HFF-Myc (cell line): ENCODE measurements at regions not wholly inside any gene's neighbourhood (a gene's known extent, or its start where the extent isn't known, plus 50 kb on each side); places are given as distances from the start of the nearest gene placed in this dataset.
"Not testable (repeated sequence)": the region's sequence is repeated elsewhere in the genome, so short reads cannot be mapped to it uniquely, and the experiment has no call there.

Source experiments
- DNase-seq: peaks from one replicate; pipeline ENCODE4 v3.0.0-alpha.2; 2011; ENCODE audit warnings: low read depth; ENCODE audit errors: extremely low read depth
- H3K4me3 ChIP-seq: replicated peaks from 2 replicates; pipeline ENCODE4 v1.5.1; 2011; ENCODE audit warnings: low read depth, mild to moderate bottlenecking, control low read depth, low read length
- TF ChIP-seq, protein P1 (sequence below): IDR thresholded peaks from 2 replicates; pipeline ENCODE4 v1.5.1; 2012; ENCODE audit warnings: mild to moderate bottlenecking, low read depth, low read length, control low read depth; ENCODE audit errors: missing control alignments

DNA sequence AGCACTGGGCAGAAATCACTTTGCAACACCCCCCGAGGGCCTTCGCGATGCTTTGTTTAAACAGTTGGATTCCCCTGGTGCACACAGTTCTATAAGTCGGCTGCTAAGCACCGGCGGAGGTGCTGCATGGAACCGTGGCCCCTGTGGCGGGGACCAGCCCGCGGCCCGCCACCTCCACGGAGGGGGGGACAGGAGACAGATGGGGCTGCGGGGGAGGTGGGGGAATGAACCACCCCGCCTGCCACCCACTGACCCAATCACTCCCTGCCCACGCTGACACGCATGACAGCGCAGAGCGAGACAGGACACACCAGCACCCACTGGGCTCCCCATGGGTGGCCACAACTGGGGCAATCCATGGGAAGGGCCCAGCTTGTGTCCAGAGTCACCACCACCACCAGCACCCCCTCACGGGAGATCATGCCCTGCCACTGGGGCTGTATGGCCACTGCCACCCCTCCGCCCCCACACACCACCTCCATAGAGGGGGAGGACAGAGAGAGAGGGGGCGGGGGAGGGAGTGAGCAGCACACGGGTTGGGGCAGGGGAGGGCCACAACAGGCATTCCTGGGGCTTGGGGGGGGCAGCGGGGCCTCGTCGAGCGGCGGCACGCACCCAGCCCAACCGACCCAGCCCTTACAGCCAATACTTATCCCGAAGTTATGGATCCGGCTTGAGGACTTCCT is 118.3 kb upstream of the ANKRD30BL start:
- TF ChIP-seq, protein P1, sequence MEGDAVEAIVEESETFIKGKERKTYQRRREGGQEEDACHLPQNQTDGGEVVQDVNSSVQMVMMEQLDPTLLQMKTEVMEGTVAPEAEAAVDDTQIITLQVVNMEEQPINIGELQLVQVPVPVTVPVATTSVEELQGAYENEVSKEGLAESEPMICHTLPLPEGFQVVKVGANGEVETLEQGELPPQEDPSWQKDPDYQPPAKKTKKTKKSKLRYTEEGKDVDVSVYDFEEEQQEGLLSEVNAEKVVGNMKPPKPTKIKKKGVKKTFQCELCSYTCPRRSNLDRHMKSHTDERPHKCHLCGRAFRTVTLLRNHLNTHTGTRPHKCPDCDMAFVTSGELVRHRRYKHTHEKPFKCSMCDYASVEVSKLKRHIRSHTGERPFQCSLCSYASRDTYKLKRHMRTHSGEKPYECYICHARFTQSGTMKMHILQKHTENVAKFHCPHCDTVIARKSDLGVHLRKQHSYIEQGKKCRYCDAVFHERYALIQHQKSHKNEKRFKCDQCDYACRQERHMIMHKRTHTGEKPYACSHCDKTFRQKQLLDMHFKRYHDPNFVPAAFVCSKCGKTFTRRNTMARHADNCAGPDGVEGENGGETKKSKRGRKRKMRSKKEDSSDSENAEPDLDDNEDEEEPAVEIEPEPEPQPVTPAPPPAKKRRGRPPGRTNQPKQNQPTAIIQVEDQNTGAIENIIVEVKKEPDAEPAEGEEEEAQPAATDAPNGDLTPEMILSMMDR, result no peak
- H3K4me3 ChIP-seq, result no peak overlapping the region
- no peak for DNase-seq

GRCh38 chr2:132280912-132281311 is 119.2 kb upstream of the ANKRD30BL start:
- TF ChIP-seq, protein P1, result no peak
- H3K4me3 ChIP-seq, result no peak overlapping the region
- DNase-seq, result no peak

DNA sequence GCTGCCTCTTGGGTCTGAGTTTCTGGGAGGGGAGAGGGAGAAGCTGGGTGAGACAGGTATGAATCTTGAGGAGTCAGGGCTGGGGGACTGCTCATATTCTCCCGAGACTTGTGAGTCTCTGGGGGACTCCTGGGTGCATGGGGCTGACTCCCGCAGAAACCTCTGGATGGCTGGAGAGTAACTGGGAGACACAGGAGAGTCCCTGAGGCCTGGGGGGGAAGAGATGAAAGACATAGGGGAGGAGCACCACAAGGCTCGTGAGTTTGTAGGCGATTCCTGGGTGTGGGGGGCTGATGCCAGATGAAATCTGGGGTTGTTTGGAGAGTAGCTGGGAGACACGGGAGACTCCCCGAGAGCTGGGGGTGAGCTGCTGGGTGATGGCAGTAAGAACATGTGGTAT is 120.4 kb upstream of the ANKRD30BL start:
- not testable (repeated sequence) for DNase-seq, H3K4me3 ChIP-seq

DNA sequence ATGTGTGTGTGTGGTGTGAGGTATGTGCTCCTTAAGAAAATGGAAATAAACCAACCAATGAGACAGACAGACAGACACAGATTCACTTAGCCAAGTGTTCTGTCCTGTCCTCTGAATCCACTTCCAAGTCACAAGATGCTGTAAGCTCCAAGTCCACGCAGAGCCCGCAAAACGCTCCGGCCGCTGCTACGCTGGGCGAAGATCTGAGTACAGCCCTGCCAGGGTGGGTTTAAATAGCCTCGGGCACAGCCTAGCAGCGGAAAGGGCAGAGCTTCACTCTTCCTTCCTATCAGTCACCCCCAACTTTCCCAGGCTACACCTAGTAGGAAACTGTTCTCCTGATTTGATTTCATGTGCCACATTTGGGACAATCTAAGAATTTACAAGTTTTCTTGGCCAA is 121.2 kb upstream of the ANKRD30BL start:
- TF ChIP-seq, protein P1, result no peak

GRCh38 chr2:132286289-132286911 is 124.6 kb upstream of the ANKRD30BL start:
- not testable (repeated sequence) for DNase-seq

More for the DNA sequence above, 121.2 kb upstream of the ANKRD30BL start:
- no peak overlapping the region for H3K4me3 ChIP-seq
- DNase-seq, result no peak

DNA sequence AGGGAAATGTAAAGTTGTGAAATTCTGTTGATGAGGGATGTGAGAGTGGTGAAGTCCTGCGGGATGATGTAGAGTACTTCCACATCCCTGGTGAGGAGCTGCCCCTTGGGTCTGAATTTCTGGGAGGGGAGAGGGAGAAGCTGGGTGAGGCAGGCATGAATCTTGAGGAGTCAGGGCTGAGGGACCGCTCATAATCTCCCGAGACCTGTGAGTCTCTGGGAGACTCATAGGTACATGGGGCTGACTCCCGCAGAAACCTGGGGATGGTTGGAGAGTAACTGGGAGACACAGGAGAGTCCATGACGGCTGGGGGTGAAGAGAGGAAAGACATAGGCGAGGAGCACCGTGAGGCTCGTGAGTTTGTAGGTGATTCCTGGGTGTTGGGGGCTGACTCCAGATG is 126.2 kb upstream of the ANKRD30BL start:
- DNase-seq, result not testable (repeated sequence)

More at GRCh38 chr2:132286289-132286911, 124.6 kb upstream of the ANKRD30BL start:
- H3K4me3 ChIP-seq, result not testable (repeated sequence)

GRCh38 chr2:132289138-132289537 is 127.4 kb upstream of the ANKRD30BL start:
- not testable (repeated sequence) for DNase-seq, H3K4me3 ChIP-seq

More for the DNA sequence above, 126.2 kb upstream of the ANKRD30BL start:
- not testable (repeated sequence) for H3K4me3 ChIP-seq

GRCh38 chr2:132289812-132290211 is 126.8 kb upstream of the GPR39 start:
- not testable (repeated sequence) for DNase-seq, H3K4me3 ChIP-seq

- not testable (repeated sequence) for DNase-seq, H3K4me3 ChIP-seq
Measured at GRCh38 chr2:132300592-132301378, 115.8 kb upstream of the GPR39 start.

DNA sequence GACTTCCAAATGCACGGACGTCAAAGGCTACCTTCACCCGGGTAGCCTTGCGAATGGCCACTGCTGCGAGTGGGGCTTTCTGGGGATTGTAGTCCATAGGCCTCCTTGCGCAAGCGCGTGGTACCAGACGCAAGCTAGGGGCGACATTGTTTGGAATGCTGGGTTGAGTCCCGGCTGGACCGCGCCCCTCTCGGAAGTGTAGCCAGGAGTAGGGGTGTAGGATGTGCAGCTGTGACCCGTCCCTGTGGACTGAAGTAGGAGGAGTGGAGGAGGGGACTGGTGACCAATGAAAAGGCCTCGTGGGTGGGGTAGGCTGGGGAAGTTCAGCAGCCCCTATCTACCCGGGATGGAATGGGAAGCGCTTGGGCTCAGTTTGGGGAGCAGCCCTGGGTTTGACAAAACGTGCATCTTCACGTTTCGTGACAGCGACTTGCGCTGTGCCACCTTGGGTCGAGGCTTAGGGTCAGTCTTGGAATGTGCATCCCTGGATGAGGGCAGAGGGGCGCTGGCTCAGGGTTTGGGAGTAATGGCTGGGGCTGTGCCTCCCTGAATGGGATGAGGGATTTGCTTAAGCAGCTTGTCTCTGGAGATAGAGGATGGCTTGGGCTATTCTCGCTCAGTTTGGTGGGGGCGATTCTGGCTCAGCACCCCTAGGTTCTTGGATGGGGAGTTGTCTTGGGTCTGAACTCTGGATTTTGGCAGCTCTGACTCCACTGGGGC is 111.8 kb upstream of the GPR39 start:
- DNase-seq, result not testable (repeated sequence)

DNA sequence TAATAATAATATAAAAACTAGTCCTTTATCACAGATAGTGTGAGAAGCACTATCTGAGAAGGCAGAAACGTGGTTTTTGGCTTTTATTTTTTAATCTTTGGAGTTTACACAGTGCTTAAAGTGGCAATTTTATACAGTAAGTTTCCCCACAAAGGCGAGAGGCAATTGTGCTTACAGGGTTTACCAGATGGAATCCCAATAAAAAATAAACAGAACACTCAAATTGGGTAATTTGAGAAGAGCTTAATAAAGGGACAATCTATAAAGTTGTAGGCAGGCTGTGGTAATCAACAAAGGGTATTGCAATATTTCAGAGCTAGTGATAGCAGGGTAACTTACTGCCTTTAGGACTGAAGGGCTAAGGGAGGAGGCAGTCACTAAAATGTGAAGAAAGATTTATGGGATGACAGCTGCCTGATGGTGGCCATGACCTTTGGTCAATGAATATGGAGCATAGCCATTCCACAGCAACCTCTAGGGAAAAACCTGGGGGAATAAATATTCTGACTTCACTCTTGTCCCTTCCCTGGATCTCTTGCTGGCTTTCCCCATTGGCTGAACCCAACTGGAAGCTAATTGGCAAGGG is 108.9 kb upstream of the GPR39 start:
- H3K4me3 ChIP-seq, DNase-seq: not testable (repeated sequence)

More for the DNA sequence above, 111.8 kb upstream of the GPR39 start:
- H3K4me3 ChIP-seq, result not testable (repeated sequence)

GRCh38 chr2:132309203-132309602 is 107.4 kb upstream of the GPR39 start:
- DNase-seq, result not testable (repeated sequence)

DNA sequence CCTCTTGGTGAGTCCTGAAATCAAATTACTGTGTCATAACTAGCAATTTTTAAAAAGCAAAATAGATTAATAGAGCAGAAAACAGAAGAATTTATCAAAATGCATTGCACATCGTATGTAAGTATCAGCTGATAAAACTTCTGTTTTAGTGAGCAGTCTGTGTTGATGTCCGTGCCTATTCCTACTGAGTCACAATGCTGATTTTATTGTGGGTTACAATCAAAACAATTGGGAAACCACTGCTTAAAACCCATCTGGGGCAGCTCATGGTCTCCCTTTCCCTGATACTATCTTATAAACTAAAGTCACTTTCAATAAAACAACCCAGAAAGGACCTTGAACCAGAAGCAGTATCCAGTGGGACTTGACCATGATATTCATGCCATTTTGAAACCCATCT is 101.1 kb upstream of the GPR39 start:
- not testable (repeated sequence) for DNase-seq, H3K4me3 ChIP-seq

More at GRCh38 chr2:132309203-132309602, 107.4 kb upstream of the GPR39 start:
- H3K4me3 ChIP-seq, result not testable (repeated sequence)
